A549 (cell line): ENCODE measurements at regions not wholly inside any gene's neighbourhood (a gene's known extent, or its start where the extent isn't known, plus 50 kb on each side); places are given as distances from the start of the nearest gene placed in this dataset.

Source experiments
- ATAC-seq, 2 experiments: fragments of 200-7000 bp in 1 of 2; fragments of >200 bp in 1 of 2; cut with Nextera tagmentation in 1 of 2; cut with Tn5 transposase in 1 of 2; 3 replicates each; pipeline versions ENCODE4 v1.8.0 to v1.9.1; 2018 to 2020; ENCODE audit warnings: mild to moderate bottlenecking in 1 of 2, moderate library complexity in 1 of 2
- CTCF ChIA-PET: fragments of 300-600 bp; sonication (Branson Sonifier 250); formaldehyde crosslinking; extraction: SDS; loops from one replicate; lab custom pipeline; 2021; ENCODE audit warnings: antibody characterized with exemption, inconsistent platforms; lab: Yijun Ruan, JAX
- POLR2A ChIA-PET: fragments of 350-600 bp; formaldehyde crosslinking; extraction: SDS; loops from one replicate; lab custom pipeline; 2021; ENCODE audit warnings: antibody characterized with exemption, inconsistent platforms; lab: Yijun Ruan, JAX
- DNase-seq, 2 experiments: peaks; one replicate each; pipeline versions ENCODE4 v3.0.0 to v3.0.0-alpha.2; 2011 to 2016; ENCODE audit warnings: low read depth in 1 of 2, low spot score in 1 of 2
- FAIRE-seq: peaks from 2 replicates; lab custom pipeline; 2011; peaks lifted over from hg19 to GRCh38; lab: Jason Lieb, UNC
- H3K27ac ChIP-seq, 2 experiments: fragments of >200 bp; sonication (Bioruptor Twin); formaldehyde crosslinking; 3 replicates each; pipeline ENCODE4 v1.5.1; 2016 to 2017
- H3K4me1 ChIP-seq: fragments of >200 bp; sonication (Bioruptor Twin); formaldehyde crosslinking; 3 replicates; pipeline ENCODE4 v1.6.1; 2016
- H3K4me2 ChIP-seq: fragments of >200 bp; sonication (Bioruptor Twin); formaldehyde crosslinking; 3 replicates; pipeline ENCODE4 v1.6.1; 2016
- H3K4me3 ChIP-seq: fragments of >200 bp; sonication (Bioruptor Twin); formaldehyde crosslinking; 3 replicates; pipeline ENCODE4 v1.5.1; 2016
- H3K9me3 ChIP-seq: fragments of >200 bp; sonication (Bioruptor Twin); formaldehyde crosslinking; 3 replicates; pipeline ENCODE4 v1.6.1; 2016
- BHLHE40 ChIP-seq: IDR thresholded peaks from 2 replicates; pipeline ENCODE4 v1.6.1; 2012; ENCODE audit warnings: low read depth, low read length, inconsistent platforms
- FOSB ChIP-seq: fragments of 250-450 bp; sonication (Bioruptor Pico); IDR thresholded peaks from 2 replicates; pipeline ENCODE4 v1.5.0; 2020; ENCODE audit warnings: mild to moderate bottlenecking, moderate library complexity
- HDAC2 ChIP-seq: fragments of 200-600 bp; sonication (generic); IDR thresholded peaks from 2 replicates; pipeline ENCODE4 v1.6.1; 2016
- HEYL ChIP-seq: fragments of 250-450 bp; sonication (Bioruptor Pico); IDR thresholded peaks from 2 replicates; pipeline ENCODE4 v1.8.0; 2021; ENCODE audit warnings: mild to moderate bottlenecking, moderate library complexity
- JUNB ChIP-seq: fragments of >200 bp; sonication (Bioruptor Twin); formaldehyde crosslinking; IDR thresholded peaks from 2 replicates; pipeline ENCODE4 v1.6.1; 2016
- NPAS2 ChIP-seq: fragments of 250-450 bp; sonication (Bioruptor Pico); IDR thresholded peaks from 2 replicates; pipeline ENCODE4 v1.8.0; 2022; ENCODE audit warnings: mild to moderate bottlenecking, moderate library complexity, borderline replicate concordance
- POLR2AphosphoS2 ChIP-seq: conservative IDR thresholded peaks from 2 replicates; pipeline ENCODE4 v1.6.1; 2012; ENCODE audit warnings: low read length, improper control_type of control experiment, inconsistent platforms
- RCOR1 ChIP-seq: fragments of 150-350 bp; IDR thresholded peaks from 2 replicates; pipeline ENCODE4 v1.6.1; 2014; ENCODE audit warnings: antibody characterized with exemption, low read length, low read depth
- SMC3 ChIP-seq: fragments of >200 bp; sonication (Bioruptor Twin); formaldehyde crosslinking; IDR thresholded peaks from 3 replicates; pipeline ENCODE4 v1.6.1; 2018; ENCODE audit warnings: inconsistent platforms
- TP53 ChIP-seq: fragments of 250-450 bp; sonication (Bioruptor Pico); IDR thresholded peaks from 2 replicates; pipeline ENCODE4 v1.5.0; 2021; ENCODE audit warnings: mild to moderate bottlenecking, moderate library complexity
- ZC3H11A ChIP-seq: fragments of 450-650 bp; IDR thresholded peaks from 2 replicates; pipeline ENCODE4 v1.6.1; 2014; ENCODE audit warnings: antibody characterized with exemption, mild to moderate bottlenecking
- ZSCAN20 ChIP-seq: fragments of 250-450 bp; sonication (Bioruptor Pico); IDR thresholded peaks from 2 replicates; pipeline ENCODE4 v1.8.0; 2022; ENCODE audit warnings: mild to moderate bottlenecking, moderate library complexity
- WGBS: methylation state at CpG from one replicate; pipeline ENCODE4 v1.1.6; 2017; ENCODE audit errors: missing lambda C conversion rate; 5-methylcytosine and 5-hydroxymethylcytosine counted together
- TF ChIP-seq, protein P1 (sequence below): fragments of 250-450 bp; sonication (Bioruptor Pico); IDR thresholded peaks from 2 replicates; pipeline ENCODE4 v1.5.0; 2020; ENCODE audit warnings: low read depth, mild to moderate bottlenecking, moderate library complexity
- TF ChIP-seq, protein P2 (sequence below): fragments of 450-650 bp; IDR thresholded peaks from 2 replicates; pipeline ENCODE4 v1.6.1; 2014; ENCODE audit warnings: antibody characterized with exemption
- TF ChIP-seq, protein P3 (sequence below): fragments of 200-600 bp; sonication (generic); IDR thresholded peaks from 2 replicates; pipeline ENCODE4 v1.6.1; 2016; ENCODE audit warnings: antibody characterized with exemption, mild to moderate bottlenecking, moderate library complexity
- TF ChIP-seq, protein P4 (sequence below): fragments of >200 bp; sonication (Bioruptor Twin); formaldehyde crosslinking; IDR thresholded peaks from 3 replicates; pipeline ENCODE4 v1.5.1; 2016

DNA sequence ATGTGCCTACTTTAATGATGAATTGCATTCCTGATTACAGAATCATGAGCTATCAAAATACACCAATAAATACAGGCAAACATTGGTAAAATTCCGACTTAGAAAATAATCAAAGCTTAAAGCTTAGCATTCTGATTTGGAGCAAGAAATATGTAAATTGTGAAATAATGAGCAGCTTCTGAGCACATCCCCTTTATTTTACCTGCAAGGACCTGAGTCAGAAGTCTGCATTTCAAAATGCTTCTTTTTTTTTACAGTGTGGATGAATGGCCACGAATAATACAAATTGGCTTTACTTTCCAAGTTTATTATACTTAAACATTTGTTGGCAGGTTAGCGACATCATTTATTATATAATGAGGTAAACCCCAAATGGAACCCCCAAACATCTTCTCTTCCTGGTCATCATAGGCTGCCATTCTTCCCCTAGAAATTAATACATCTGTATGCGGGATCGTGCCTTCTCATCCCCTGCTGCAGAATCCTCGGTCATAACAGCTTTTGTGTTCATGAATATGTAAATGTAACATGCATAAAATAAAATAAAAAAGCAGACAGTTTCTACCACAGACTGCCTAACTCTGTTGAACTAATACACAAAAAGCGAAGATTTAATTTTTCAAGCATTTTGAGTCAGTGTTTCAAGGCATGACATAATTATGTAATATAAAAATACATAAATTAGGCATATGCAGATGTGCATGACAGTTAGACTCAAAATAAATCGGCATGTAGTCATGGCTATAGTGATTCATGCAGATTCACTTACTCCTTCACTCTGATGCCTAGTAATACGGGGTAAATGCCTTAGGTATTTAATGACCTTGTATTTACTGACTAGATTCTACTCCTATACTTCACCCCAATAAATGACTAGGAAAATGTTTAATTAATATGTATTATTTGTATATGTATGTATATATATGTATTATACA lies 339.7 kb downstream of the USP25 start:
- H3K27ac ChIP-seq = no peak overlapping the region
- ChIA-PET CTCF (no interaction called here), POLR2A (no interaction called here)
- FAIRE-seq (no peak), DNase-seq (no peak), ATAC-seq (no peak)
- H3K4me2 ChIP-seq = no peak overlapping the region
- 72% methylated on average over 9 of the region's 9 CpGs for WGBS
- H3K4me3 ChIP-seq = no peak overlapping the region
- TF ChIP-seq FOSB (CRISPR knock-in tag) = no peak
- no peak for TF ChIP-seq HEYL (CRISPR knock-in tag)
- no peak for TF ChIP-seq JUNB
- TF ChIP-seq, protein P1, sequence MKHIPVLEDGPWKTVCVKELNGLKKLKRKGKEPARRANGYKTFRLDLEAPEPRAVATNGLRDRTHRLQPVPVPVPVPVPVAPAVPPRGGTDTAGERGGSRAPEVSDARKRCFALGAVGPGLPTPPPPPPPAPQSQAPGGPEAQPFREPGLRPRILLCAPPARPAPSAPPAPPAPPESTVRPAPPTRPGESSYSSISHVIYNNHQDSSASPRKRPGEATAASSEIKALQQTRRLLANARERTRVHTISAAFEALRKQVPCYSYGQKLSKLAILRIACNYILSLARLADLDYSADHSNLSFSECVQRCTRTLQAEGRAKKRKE (CRISPR knock-in tag) = no peak
- no peak for TF ChIP-seq RCOR1
- no peak for TF ChIP-seq BHLHE40
- TF ChIP-seq TP53 (CRISPR knock-in tag) = no peak
- no peak for TF ChIP-seq ZSCAN20 (CRISPR knock-in tag)
- TF ChIP-seq ZC3H11A = no peak
- no peak for TF ChIP-seq NPAS2 (CRISPR knock-in tag)
- no peak for TF ChIP-seq POLR2AphosphoS2
- TF ChIP-seq, protein P2, sequence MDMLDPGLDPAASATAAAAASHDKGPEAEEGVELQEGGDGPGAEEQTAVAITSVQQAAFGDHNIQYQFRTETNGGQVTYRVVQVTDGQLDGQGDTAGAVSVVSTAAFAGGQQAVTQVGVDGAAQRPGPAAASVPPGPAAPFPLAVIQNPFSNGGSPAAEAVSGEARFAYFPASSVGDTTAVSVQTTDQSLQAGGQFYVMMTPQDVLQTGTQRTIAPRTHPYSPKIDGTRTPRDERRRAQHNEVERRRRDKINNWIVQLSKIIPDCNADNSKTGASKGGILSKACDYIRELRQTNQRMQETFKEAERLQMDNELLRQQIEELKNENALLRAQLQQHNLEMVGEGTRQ = no peak
- TF ChIP-seq HDAC2 = no peak
- TF ChIP-seq, protein P3, sequence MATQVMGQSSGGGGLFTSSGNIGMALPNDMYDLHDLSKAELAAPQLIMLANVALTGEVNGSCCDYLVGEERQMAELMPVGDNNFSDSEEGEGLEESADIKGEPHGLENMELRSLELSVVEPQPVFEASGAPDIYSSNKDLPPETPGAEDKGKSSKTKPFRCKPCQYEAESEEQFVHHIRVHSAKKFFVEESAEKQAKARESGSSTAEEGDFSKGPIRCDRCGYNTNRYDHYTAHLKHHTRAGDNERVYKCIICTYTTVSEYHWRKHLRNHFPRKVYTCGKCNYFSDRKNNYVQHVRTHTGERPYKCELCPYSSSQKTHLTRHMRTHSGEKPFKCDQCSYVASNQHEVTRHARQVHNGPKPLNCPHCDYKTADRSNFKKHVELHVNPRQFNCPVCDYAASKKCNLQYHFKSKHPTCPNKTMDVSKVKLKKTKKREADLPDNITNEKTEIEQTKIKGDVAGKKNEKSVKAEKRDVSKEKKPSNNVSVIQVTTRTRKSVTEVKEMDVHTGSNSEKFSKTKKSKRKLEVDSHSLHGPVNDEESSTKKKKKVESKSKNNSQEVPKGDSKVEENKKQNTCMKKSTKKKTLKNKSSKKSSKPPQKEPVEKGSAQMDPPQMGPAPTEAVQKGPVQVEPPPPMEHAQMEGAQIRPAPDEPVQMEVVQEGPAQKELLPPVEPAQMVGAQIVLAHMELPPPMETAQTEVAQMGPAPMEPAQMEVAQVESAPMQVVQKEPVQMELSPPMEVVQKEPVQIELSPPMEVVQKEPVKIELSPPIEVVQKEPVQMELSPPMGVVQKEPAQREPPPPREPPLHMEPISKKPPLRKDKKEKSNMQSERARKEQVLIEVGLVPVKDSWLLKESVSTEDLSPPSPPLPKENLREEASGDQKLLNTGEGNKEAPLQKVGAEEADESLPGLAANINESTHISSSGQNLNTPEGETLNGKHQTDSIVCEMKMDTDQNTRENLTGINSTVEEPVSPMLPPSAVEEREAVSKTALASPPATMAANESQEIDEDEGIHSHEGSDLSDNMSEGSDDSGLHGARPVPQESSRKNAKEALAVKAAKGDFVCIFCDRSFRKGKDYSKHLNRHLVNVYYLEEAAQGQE = no peak
- TF ChIP-seq SMC3 = no peak
- TF ChIP-seq, protein P4, sequence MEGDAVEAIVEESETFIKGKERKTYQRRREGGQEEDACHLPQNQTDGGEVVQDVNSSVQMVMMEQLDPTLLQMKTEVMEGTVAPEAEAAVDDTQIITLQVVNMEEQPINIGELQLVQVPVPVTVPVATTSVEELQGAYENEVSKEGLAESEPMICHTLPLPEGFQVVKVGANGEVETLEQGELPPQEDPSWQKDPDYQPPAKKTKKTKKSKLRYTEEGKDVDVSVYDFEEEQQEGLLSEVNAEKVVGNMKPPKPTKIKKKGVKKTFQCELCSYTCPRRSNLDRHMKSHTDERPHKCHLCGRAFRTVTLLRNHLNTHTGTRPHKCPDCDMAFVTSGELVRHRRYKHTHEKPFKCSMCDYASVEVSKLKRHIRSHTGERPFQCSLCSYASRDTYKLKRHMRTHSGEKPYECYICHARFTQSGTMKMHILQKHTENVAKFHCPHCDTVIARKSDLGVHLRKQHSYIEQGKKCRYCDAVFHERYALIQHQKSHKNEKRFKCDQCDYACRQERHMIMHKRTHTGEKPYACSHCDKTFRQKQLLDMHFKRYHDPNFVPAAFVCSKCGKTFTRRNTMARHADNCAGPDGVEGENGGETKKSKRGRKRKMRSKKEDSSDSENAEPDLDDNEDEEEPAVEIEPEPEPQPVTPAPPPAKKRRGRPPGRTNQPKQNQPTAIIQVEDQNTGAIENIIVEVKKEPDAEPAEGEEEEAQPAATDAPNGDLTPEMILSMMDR = no peak
- no peaks in the 10 kb centered on the region for H3K9me3 ChIP-seq
- no peaks in the 10 kb centered on the region for H3K4me1 ChIP-seq

DNA sequence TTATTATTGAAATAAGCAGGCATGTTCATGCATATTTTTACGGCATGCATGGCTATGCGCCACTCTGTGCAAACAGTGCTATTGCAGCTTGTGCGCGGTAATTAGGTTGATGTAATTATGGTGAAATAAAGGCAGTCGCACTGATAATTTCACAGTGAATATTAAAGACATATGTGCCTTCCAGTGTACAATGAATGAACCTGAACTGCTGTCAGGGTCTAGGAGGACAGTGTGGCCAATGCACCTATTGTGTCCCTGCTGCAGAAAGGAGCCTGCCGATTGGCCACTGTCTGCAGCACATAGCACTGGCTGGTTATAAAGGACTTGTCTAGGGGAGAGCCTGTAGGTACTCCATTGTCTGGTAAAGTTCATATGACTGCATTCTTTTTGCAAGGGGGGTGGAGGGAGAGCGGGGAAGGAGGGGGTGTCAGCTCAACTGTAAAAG lies 340.4 kb downstream of the USP25 start:
- POLR2A ChIA-PET = no interaction called here
- DNase-seq = no peak
- H3K4me3 ChIP-seq = no peak overlapping the region

More for the DNA sequence above, 340.4 kb downstream of the USP25 start:
- TF ChIP-seq HDAC2 = no peak
- Histone ChIP-seq H3K4me1 (no peaks in the 10 kb centered on the region), H3K9me3 (no peaks in the 10 kb centered on the region), H3K4me2 (no peak overlapping the region), H3K27ac (no peak overlapping the region)
- FAIRE-seq (no peak), ATAC-seq (no peak)
- CTCF ChIA-PET = no interaction called here
- WGBS = 92% methylated on average over 7 of the region's 7 CpGs
